ENCODE measurements at regions not wholly inside any gene's neighbourhood (a gene's known extent, or its start where the extent isn't known, plus 50 kb on each side); places are given as distances from the start of the nearest gene placed in this dataset.

GRCh38 chr5:58012102-58012501 is 447.8 kb downstream of the PLK2 start:
- CTCF ChIA-PET = no interaction called here
- no peak for DNase-seq (ENCODE audit: low read depth, low spot score)
- TF ChIP-seq CTCF (IDR thresholded peaks at IDR 0.05; ENCODE audit: insufficient read depth, low read length, missing control alignments) = no peak
- POLR2A ChIA-PET = no interaction called here
- H3K4me3 ChIP-seq (ENCODE audit: low read depth, low read length) = no peak overlapping the region

GRCh38 chr5:58011301-58011700 is 448.6 kb downstream of the PLK2 start:
- H3K4me3 ChIP-seq (ENCODE audit: low read depth, low read length) = no peak overlapping the region
- POLR2A ChIA-PET = interaction anchor here (1.1 kb wide), 1 partner anchor 449 kb away, joined by 3 read pairs; the partner anchor contains the start of gene PLK2
- DNase-seq (ENCODE audit: low read depth, low spot score) = no peak
- TF ChIP-seq CTCF (IDR thresholded peaks at IDR 0.05; ENCODE audit: insufficient read depth, low read length, missing control alignments) = no peak
- CTCF ChIA-PET = no interaction called here

- CTCF ChIA-PET = interaction anchor here (0.6 kb wide), 1 partner anchor 10 kb away, joined by 3 read pairs; no protein-coding TSS in a partner anchor
- TF ChIP-seq CTCF (IDR thresholded peaks at IDR 0.05; ENCODE audit: insufficient read depth, low read length, missing control alignments) = no peak
- no peak for DNase-seq (ENCODE audit: low read depth, low spot score)
- H3K4me3 ChIP-seq (ENCODE audit: low read depth, low read length) = no peak overlapping the region
- POLR2A ChIA-PET = no interaction called here
These were observed 450.1 kb downstream of the PLK2 start for GRCh38 chr5:58009754-58010153.

GRCh38 chr5:58002323-58002722 is 457.6 kb downstream of the PLK2 start:
- ChIA-PET POLR2A (no interaction called here), CTCF (no interaction called here)
- no peak for DNase-seq (ENCODE audit: low read depth, low spot score)
- no peak overlapping the region for H3K4me3 ChIP-seq (ENCODE audit: low read depth, low read length)
- no peak for TF ChIP-seq CTCF (IDR thresholded peaks at IDR 0.05; ENCODE audit: insufficient read depth, low read length, missing control alignments)

GRCh38 chr5:57993866-57994265 is 466.0 kb downstream of the PLK2 start:
- CTCF ChIA-PET = interaction anchor here (1.7 kb wide), 1 partner anchor 22 kb away, joined by 3 read pairs; no protein-coding TSS in a partner anchor
- POLR2A ChIA-PET = no interaction called here
- TF ChIP-seq CTCF (IDR thresholded peaks at IDR 0.05; ENCODE audit: insufficient read depth, low read length, missing control alignments) = no peak
- no peak overlapping the region for H3K4me3 ChIP-seq (ENCODE audit: low read depth, low read length)
- DNase-seq (ENCODE audit: low read depth, low spot score) = no peak

- ChIA-PET POLR2A (no interaction called here), CTCF (no interaction called here)
- no peak for DNase-seq (ENCODE audit: low read depth, low spot score)
- H3K4me3 ChIP-seq (ENCODE audit: low read depth, low read length) = no peak overlapping the region
- TF ChIP-seq CTCF (IDR thresholded peaks at IDR 0.05; ENCODE audit: insufficient read depth, low read length, missing control alignments) = no peak
These were observed 470.5 kb downstream of the PLK2 start for GRCh38 chr5:57989378-57989777.

All from AG04449 (cell line).